ENCODE measurements at regions not wholly inside any gene's neighbourhood (a gene's known extent, or its start where the extent isn't known, plus 50 kb on each side); places are given as distances from the start of the nearest gene placed in this dataset.

DNA sequence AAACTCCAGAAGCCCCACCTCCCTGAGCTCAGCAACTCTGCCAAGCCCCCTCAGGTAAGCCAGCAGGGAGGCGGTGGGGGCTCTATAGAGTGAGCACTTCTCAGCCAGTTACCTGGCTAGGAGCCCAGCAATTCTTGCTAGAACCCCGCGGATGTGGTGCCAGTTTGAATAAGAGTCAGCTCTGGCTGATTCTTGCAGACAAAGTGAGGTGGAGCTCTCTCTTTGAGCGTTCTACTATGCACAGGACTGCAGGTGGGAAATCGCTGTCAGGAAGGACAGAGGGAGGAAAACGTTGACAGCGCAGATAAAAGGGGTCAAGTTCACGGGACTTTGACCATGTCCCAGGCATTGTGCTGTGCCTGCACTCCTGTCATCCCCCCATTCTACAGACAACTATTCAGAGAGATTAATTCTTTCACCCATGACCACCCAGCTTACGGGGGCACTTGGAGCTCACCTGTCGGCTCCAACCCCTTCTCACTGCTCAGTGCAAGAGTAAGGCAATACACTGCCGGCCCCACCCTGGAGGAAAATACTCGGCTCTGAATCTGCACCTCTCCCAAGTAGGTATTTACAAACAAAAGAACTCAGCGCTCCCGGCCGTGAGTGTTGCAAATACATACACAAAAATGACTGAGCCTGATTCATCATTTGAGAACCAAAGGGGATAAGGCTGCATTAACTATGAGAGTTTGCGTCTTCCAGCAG is 92.9 kb downstream of the ANKRD60 start:
- CTCF ChIA-PET, result no interaction called here
- POLR2A ChIA-PET (ENCODE audit: low non-redundant PET), result interaction anchor here (0.7 kb wide), 1 partner anchor 10 kb away, joined by 4 read pairs; no protein-coding TSS in a partner anchor
- no peaks in the 10 kb centered on the region for H3K4me1 ChIP-seq (ENCODE audit: insufficient read depth, low read length, poor library complexity, severe bottlenecking)
- no peak overlapping the region for H3K27ac ChIP-seq (ENCODE audit: low read depth, low read length, poor library complexity, severe bottlenecking)
- DNase-seq (ENCODE audit: low spot score), result no peak
- no peaks in the 10 kb centered on the region for H3K9me3 ChIP-seq (ENCODE audit: low read depth, low read length, poor library complexity, severe bottlenecking)
- H3K36me3 ChIP-seq (ENCODE audit: insufficient read depth, low read length, poor library complexity, severe bottlenecking), result no peaks in the 10 kb centered on the region
- BruUV-seq (replicated peaks), result no TSS peak
- TF ChIP-seq EZH2 (IDR thresholded peaks at IDR 0.05; ENCODE audit: borderline replicate concordance, low read depth, low read length, poor library complexity, severe bottlenecking), result no peak
- TF ChIP-seq, protein P1, sequence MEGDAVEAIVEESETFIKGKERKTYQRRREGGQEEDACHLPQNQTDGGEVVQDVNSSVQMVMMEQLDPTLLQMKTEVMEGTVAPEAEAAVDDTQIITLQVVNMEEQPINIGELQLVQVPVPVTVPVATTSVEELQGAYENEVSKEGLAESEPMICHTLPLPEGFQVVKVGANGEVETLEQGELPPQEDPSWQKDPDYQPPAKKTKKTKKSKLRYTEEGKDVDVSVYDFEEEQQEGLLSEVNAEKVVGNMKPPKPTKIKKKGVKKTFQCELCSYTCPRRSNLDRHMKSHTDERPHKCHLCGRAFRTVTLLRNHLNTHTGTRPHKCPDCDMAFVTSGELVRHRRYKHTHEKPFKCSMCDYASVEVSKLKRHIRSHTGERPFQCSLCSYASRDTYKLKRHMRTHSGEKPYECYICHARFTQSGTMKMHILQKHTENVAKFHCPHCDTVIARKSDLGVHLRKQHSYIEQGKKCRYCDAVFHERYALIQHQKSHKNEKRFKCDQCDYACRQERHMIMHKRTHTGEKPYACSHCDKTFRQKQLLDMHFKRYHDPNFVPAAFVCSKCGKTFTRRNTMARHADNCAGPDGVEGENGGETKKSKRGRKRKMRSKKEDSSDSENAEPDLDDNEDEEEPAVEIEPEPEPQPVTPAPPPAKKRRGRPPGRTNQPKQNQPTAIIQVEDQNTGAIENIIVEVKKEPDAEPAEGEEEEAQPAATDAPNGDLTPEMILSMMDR (conservative IDR thresholded peaks at IDR 0.05; ENCODE audit: low read depth, low read length), result no peak
- intact Hi-C loops (cut with micrococcal nuclease; ENCODE audit: unreplicated experiment), result no loop called here
- peaks cover 48% of the 10 kb centered on the region for H3K27me3 ChIP-seq (replicated peaks; ENCODE audit: insufficient read depth, low read depth, low read length, poor library complexity)
- H3K4me3 ChIP-seq (ENCODE audit: low read depth, low read length, poor library complexity, severe bottlenecking), result no peak overlapping the region

DNA sequence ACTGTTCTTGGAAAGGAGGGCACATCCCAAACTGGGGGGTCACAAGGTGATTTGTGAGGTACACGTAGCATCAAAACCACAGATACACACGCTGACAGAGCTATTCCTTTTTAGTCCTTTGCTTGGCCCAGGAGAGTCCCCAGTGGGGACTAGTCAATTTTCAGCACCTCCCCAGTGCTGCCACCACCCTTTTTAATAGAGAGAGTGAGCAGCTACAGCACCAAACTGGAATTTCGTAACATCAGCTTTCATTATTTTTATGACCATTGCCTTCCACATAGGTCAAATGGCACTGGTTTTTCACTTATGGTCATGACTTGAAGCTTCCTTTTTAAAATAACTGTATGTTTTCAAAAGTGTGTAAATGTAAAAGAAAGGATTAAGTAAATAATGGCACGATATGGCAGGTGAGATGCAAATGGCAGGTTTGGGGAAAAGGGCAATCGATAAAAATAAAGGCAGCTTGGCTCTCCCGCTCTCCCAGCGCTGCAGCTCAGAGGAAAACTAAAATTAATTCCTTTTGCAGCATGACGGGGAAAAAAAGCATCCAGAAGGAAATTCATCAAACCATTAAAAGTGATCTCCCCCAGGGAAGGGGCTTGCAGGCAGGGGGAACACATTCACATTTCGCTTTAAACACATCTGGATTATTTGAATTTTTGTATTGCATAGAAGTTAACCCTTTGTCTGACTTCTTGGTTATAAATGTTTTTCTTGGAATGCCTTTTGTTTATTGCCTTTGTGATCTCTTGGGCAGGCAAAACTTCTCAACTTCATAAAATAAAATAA is 95.2 kb downstream of the ANKRD60 start:
- no peaks in the 10 kb centered on the region for H3K4me1 ChIP-seq (ENCODE audit: insufficient read depth, low read length, poor library complexity, severe bottlenecking)
- no peak for TF ChIP-seq EZH2 (IDR thresholded peaks at IDR 0.05; ENCODE audit: borderline replicate concordance, low read depth, low read length, poor library complexity, severe bottlenecking)
- TF ChIP-seq, protein P1 (conservative IDR thresholded peaks at IDR 0.05; ENCODE audit: low read depth, low read length), result no peak
- H3K27ac ChIP-seq (ENCODE audit: low read depth, low read length, poor library complexity, severe bottlenecking), result no peak overlapping the region
- ChIA-PET CTCF (no interaction called here), POLR2A (ENCODE audit: low non-redundant PET) (no interaction called here)
- no peaks in the 10 kb centered on the region for H3K36me3 ChIP-seq (ENCODE audit: insufficient read depth, low read length, poor library complexity, severe bottlenecking)
- BruUV-seq (replicated peaks), result no TSS peak
- intact Hi-C loops (cut with micrococcal nuclease; ENCODE audit: unreplicated experiment), result no loop called here
- H3K9me3 ChIP-seq (ENCODE audit: low read depth, low read length, poor library complexity, severe bottlenecking), result no peaks in the 10 kb centered on the region
- no peak for DNase-seq (ENCODE audit: low spot score)
- no peak overlapping the region for H3K4me3 ChIP-seq (ENCODE audit: low read depth, low read length, poor library complexity, severe bottlenecking)
- peaks cover 43% of the 10 kb centered on the region for H3K27me3 ChIP-seq (replicated peaks; ENCODE audit: insufficient read depth, low read depth, low read length, poor library complexity)

DNA sequence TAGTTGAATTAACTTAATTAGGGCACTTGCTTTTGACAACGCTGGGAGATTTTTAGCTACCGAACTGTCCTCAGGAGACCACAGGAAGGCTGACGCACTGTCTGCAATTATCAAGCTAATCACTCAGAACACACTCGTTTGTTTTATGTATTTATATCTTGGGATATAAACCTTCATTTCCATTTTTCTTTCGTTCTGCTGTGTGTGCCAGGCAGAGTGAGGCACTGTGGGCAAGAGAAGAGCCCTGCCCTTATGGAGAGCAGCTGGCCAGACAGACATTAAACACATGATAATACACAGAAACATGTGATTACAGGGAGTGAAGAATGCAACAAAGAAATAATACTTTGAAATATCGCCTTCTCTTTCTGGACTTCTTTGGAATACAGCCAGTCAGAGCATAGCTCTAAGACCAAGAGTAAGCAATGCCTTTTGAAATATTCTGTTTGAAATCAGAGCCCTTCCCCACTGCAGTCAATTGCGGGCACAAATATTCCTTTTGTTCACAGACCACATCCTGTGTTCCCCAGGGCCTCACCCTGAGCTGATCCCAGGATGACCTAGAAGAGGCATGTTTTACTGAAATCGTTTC is 96.8 kb downstream of the ANKRD60 start:
- Histone ChIP-seq H3K27me3 (replicated peaks; ENCODE audit: insufficient read depth, low read depth, low read length, poor library complexity) (peaks cover 37% of the 10 kb centered on the region), H3K36me3 (ENCODE audit: insufficient read depth, low read length, poor library complexity, severe bottlenecking) (no peaks in the 10 kb centered on the region), H3K9me3 (ENCODE audit: low read depth, low read length, poor library complexity, severe bottlenecking) (no peaks in the 10 kb centered on the region), H3K4me1 (ENCODE audit: insufficient read depth, low read length, poor library complexity, severe bottlenecking) (no peaks in the 10 kb centered on the region), H3K27ac (ENCODE audit: low read depth, low read length, poor library complexity, severe bottlenecking) (no peak overlapping the region), H3K4me3 (ENCODE audit: low read depth, low read length, poor library complexity, severe bottlenecking) (no peak overlapping the region)
- intact Hi-C loops (cut with micrococcal nuclease; ENCODE audit: unreplicated experiment), result no loop called here
- ChIA-PET POLR2A (ENCODE audit: low non-redundant PET) (interaction anchor here (0.6 kb wide), 1 partner anchor 14 kb away, joined by 3 read pairs; no protein-coding TSS in a partner anchor), CTCF (no interaction called here)
- DNase-seq (ENCODE audit: low spot score), result no peak
- TF ChIP-seq EZH2 (IDR thresholded peaks at IDR 0.05; ENCODE audit: borderline replicate concordance, low read depth, low read length, poor library complexity, severe bottlenecking), result no peak
- TF ChIP-seq, protein P1 (conservative IDR thresholded peaks at IDR 0.05; ENCODE audit: low read depth, low read length), result no peak
- no TSS peak for BruUV-seq (replicated peaks)
